ENCODE measurements at regions not wholly inside any gene's neighbourhood (a gene's known extent, or its start where the extent isn't known, plus 50 kb on each side); places are given as distances from the start of the nearest gene placed in this dataset.
"Not testable (repeated sequence)": the region's sequence is repeated elsewhere in the genome, so short reads cannot be mapped to it uniquely, and the experiment has no call there.

GRCh38 chr9:106038266-106039001 is 344.1 kb downstream of the TMEM38B start:
- H3K4me3 Mint-ChIP-seq (ENCODE audit: unreplicated experiment): no peak overlapping the region
- DNase-seq: no peak
- H3K9me3 Mint-ChIP-seq (ENCODE audit: unreplicated experiment): no peaks in the 10 kb centered on the region
- H3K36me3 Mint-ChIP-seq (ENCODE audit: unreplicated experiment): peaks cover 13% of the 10 kb centered on the region
- H3K4me1 Mint-ChIP-seq (ENCODE audit: low read depth, unreplicated experiment): no peaks in the 10 kb centered on the region
- TF ChIP-seq CTCF (IDR thresholded peaks at IDR 0.05; ENCODE audit: partially characterized antibody, unreplicated experiment): no peak
- no peaks in the 10 kb centered on the region for H3K27me3 Mint-ChIP-seq (ENCODE audit: unreplicated experiment)
- H3K27ac Mint-ChIP-seq (ENCODE audit: unreplicated experiment): no peak overlapping the region

- H3K36me3 Mint-ChIP-seq (ENCODE audit: unreplicated experiment): peaks cover 15% of the 10 kb centered on the region
- no peak for DNase-seq
- no peaks in the 10 kb centered on the region for H3K27me3 Mint-ChIP-seq (ENCODE audit: unreplicated experiment)
- no peak overlapping the region for H3K27ac Mint-ChIP-seq (ENCODE audit: unreplicated experiment)
- no peaks in the 10 kb centered on the region for H3K4me1 Mint-ChIP-seq (ENCODE audit: low read depth, unreplicated experiment)
- no peaks in the 10 kb centered on the region for H3K9me3 Mint-ChIP-seq (ENCODE audit: unreplicated experiment)
- H3K4me3 Mint-ChIP-seq (ENCODE audit: unreplicated experiment): no peak overlapping the region
- TF ChIP-seq CTCF (IDR thresholded peaks at IDR 0.05; ENCODE audit: partially characterized antibody, unreplicated experiment): no peak
Observed at GRCh38 chr9:106039151-106039935, 345.0 kb downstream of the TMEM38B start.

- H3K27ac Mint-ChIP-seq (ENCODE audit: unreplicated experiment); H3K4me3 Mint-ChIP-seq (ENCODE audit: unreplicated experiment): not testable (repeated sequence)
Observed at GRCh38 chr9:106041920-106042319, 347.6 kb downstream of the TMEM38B start.

GRCh38 chr9:106051545-106051944 is 357.2 kb downstream of the TMEM38B start:
- Mint-ChIP-seq H3K27ac (ENCODE audit: unreplicated experiment) (no peak overlapping the region), H3K4me3 (ENCODE audit: unreplicated experiment) (no peak overlapping the region), H3K9me3 (ENCODE audit: unreplicated experiment) (peaks cover 2% of the 10 kb centered on the region), H3K36me3 (ENCODE audit: unreplicated experiment) (peaks cover 13% of the 10 kb centered on the region), H3K27me3 (ENCODE audit: unreplicated experiment) (no peaks in the 10 kb centered on the region), H3K4me1 (ENCODE audit: low read depth, unreplicated experiment) (peaks cover 3% of the 10 kb centered on the region)
- no peak for DNase-seq
- TF ChIP-seq CTCF (IDR thresholded peaks at IDR 0.05; ENCODE audit: partially characterized antibody, unreplicated experiment): no peak

More at GRCh38 chr9:106041920-106042319, 347.6 kb downstream of the TMEM38B start:
- not testable (repeated sequence) for H3K27me3 Mint-ChIP-seq (ENCODE audit: unreplicated experiment); H3K4me1 Mint-ChIP-seq (ENCODE audit: low read depth, unreplicated experiment); H3K9me3 Mint-ChIP-seq (ENCODE audit: unreplicated experiment); DNase-seq
- peaks cover 23% of the 10 kb centered on the region for H3K36me3 Mint-ChIP-seq (ENCODE audit: unreplicated experiment)

GRCh38 chr9:106052166-106052565 is 357.8 kb downstream of the TMEM38B start:
- DNase-seq: no peak
- no peak overlapping the region for H3K4me3 Mint-ChIP-seq (ENCODE audit: unreplicated experiment)
- peaks cover 3% of the 10 kb centered on the region for H3K4me1 Mint-ChIP-seq (ENCODE audit: low read depth, unreplicated experiment)
- no peaks in the 10 kb centered on the region for H3K9me3 Mint-ChIP-seq (ENCODE audit: unreplicated experiment)
- no peak overlapping the region for H3K27ac Mint-ChIP-seq (ENCODE audit: unreplicated experiment)
- H3K36me3 Mint-ChIP-seq (ENCODE audit: unreplicated experiment): peaks cover 7% of the 10 kb centered on the region
- H3K27me3 Mint-ChIP-seq (ENCODE audit: unreplicated experiment): no peaks in the 10 kb centered on the region
- no peak for TF ChIP-seq CTCF (IDR thresholded peaks at IDR 0.05; ENCODE audit: partially characterized antibody, unreplicated experiment)

Measured in glutamatergic neuron (in vitro differentiated cells).